ENCODE measurements at regions not wholly inside any gene's neighbourhood (a gene's known extent, or its start where the extent isn't known, plus 50 kb on each side); places are given as distances from the start of the nearest gene placed in this dataset.

GRCh38 chr11:81129618-81130017, 1604.0 kb downstream of the FAM181B start:
- no peaks in the 10 kb centered on the region for H3K27me3 ChIP-seq
- TF ChIP-seq CTCF (IDR thresholded peaks at IDR 0.05) = no peak
- no peaks in the 10 kb centered on the region for H3K36me3 ChIP-seq (replicated peaks in 1 of 2)
- H3K4me3 ChIP-seq = no peak overlapping the region
- no peaks in the 10 kb centered on the region for H3K9me3 ChIP-seq (replicated peaks in 1 of 3)
- WGBS, 4 donors = 51 to 69% (median 66%) methylated on average over 3 of the region's 3 CpGs
- intact Hi-C loops (cut with DNase I) = no loop called here
- no peak for DNase-seq
- no peaks in the 10 kb centered on the region for H3K4me1 ChIP-seq (replicated peaks in 1 of 2)
- no peak overlapping the region for H3K27ac ChIP-seq

- TF ChIP-seq POLR2A (IDR thresholded peaks at IDR 0.05) = no peak
- TF ChIP-seq CTCF (IDR thresholded peaks at IDR 0.05) = no peak
- intact Hi-C loops (cut with DNase I) = no loop called here
- no peaks in the 10 kb centered on the region for H3K36me3 ChIP-seq (replicated peaks in 1 of 2)
Measured at GRCh38 chr11:81112718-81113117, 1620.9 kb downstream of the FAM181B start.

GRCh38 chr11:81104051-81104450, 1629.6 kb downstream of the FAM181B start:
- 79 to 99% (median 82%) methylated on average over 5 of the region's 5 CpGs for WGBS, 4 donors

More at GRCh38 chr11:81112718-81113117, 1620.9 kb downstream of the FAM181B start:
- no peaks in the 10 kb centered on the region for H3K27me3 ChIP-seq
- H3K27ac ChIP-seq = no peak overlapping the region
- H3K4me1 ChIP-seq (replicated peaks in 1 of 2) = no peaks in the 10 kb centered on the region
- no peak for DNase-seq
- H3K4me3 ChIP-seq = no peak overlapping the region
- no peaks in the 10 kb centered on the region for H3K9me3 ChIP-seq (replicated peaks in 1 of 3)

GRCh38 chr11:81098471-81098870, 1635.2 kb downstream of the FAM181B start:
- WGBS, 4 donors = 67 to 100% (median 79%) methylated on average over 1 of the region's 1 CpG
- Histone ChIP-seq H3K9me3 (replicated peaks in 1 of 3) (no peaks in the 10 kb centered on the region), H3K27me3 (no peaks in the 10 kb centered on the region), H3K36me3 (replicated peaks in 1 of 2) (no peaks in the 10 kb centered on the region), H3K4me3 (no peak overlapping the region), H3K27ac (no peak overlapping the region), H3K4me1 (replicated peaks in 1 of 2) (no peaks in the 10 kb centered on the region)
- intact Hi-C loops (cut with DNase I) = no loop called here
- DNase-seq = no peak
- no peak for TF ChIP-seq CTCF (IDR thresholded peaks at IDR 0.05)
- no peak for TF ChIP-seq POLR2A (IDR thresholded peaks at IDR 0.05)

More at GRCh38 chr11:81104051-81104450, 1629.6 kb downstream of the FAM181B start:
- Histone ChIP-seq H3K27me3 (no peaks in the 10 kb centered on the region), H3K4me3 (no peak overlapping the region), H3K9me3 (replicated peaks in 1 of 3) (no peaks in the 10 kb centered on the region), H3K4me1 (replicated peaks in 1 of 2) (no peaks in the 10 kb centered on the region), H3K27ac (no peak overlapping the region), H3K36me3 (replicated peaks in 1 of 2) (no peaks in the 10 kb centered on the region)
- DNase-seq = no peak
- no peak for TF ChIP-seq CTCF (IDR thresholded peaks at IDR 0.05)
- no peak for TF ChIP-seq POLR2A (IDR thresholded peaks at IDR 0.05)
- intact Hi-C loops (cut with DNase I) = no loop called here

All from adrenal gland (tissue), 9 donors.